CD14-positive monocyte (primary cell): ENCODE measurements at regions not wholly inside any gene's neighbourhood (a gene's known extent, or its start where the extent isn't known, plus 50 kb on each side); places are given as distances from the start of the nearest gene placed in this dataset.
"Not testable (repeated sequence)": the region's sequence is repeated elsewhere in the genome, so short reads cannot be mapped to it uniquely, and the experiment has no call there.

Source experiments
- DNase-seq, 3 donors: peaks; one replicate each; pipeline ENCODE4 v3.0.0-alpha.2; 2011 to 2022
- H2AFZ ChIP-seq: 2 replicates; pipeline ENCODE4 v1.6.0; 2012; ENCODE audit warnings: mild to moderate bottlenecking, low read depth, low read length, inconsistent platforms; ENCODE audit not compliant: insufficient read depth, poor library complexity, severe bottlenecking
- H3K27ac ChIP-seq, 2 donors: 1 replicate in 1 of 2; 2 replicates in 1 of 2; pipeline ENCODE4 v1.5.1; 2012 to 2013; ENCODE audit warnings: low read length in 2 of 2, control low read depth in 1 of 2, inconsistent platforms in 1 of 2, low read depth in 1 of 2, mild to moderate bottlenecking in 1 of 2
- H3K27me3 ChIP-seq, 2 donors: one replicate each; pipeline versions ENCODE4 v1.6.0 to v1.6.1; 2011 to 2013; ENCODE audit warnings: low read length in 2 of 2; ENCODE audit not compliant: control insufficient read depth in 2 of 2, insufficient read depth in 2 of 2
- H3K36me3 ChIP-seq, 2 donors: replicated peaks in 1 of 2; 1 replicate in 1 of 2; 2 replicates in 1 of 2; pipeline versions ENCODE4 v1.5.1 to v1.6.1; 2012 to 2013; ENCODE audit warnings: low read length in 2 of 2, control low read depth in 1 of 2, inconsistent platforms in 1 of 2, mild to moderate bottlenecking in 1 of 2; ENCODE audit not compliant: insufficient read depth in 2 of 2, control insufficient read depth in 1 of 2
- H3K4me1 ChIP-seq, 2 donors: 1 replicate in 1 of 2; 2 replicates in 1 of 2; pipeline versions ENCODE4 v1.5.1 to v1.6.1; 2012 to 2013; ENCODE audit warnings: low read length in 2 of 2, control low read depth in 1 of 2, inconsistent platforms in 1 of 2, mild to moderate bottlenecking in 1 of 2, moderate library complexity in 1 of 2; ENCODE audit not compliant: insufficient read depth in 2 of 2, control insufficient read depth in 1 of 2
- H3K4me2 ChIP-seq: replicated peaks from 2 replicates; pipeline ENCODE3; 2012; ENCODE audit warnings: low read length, moderate library complexity, mild to moderate bottlenecking; ENCODE audit not compliant: poor library complexity, severe bottlenecking; ENCODE audit errors: extremely low read depth
- H3K4me3 ChIP-seq, 3 experiments: fragments of 200-600 bp in 1 of 3; sonication (generic) in 1 of 3; replicated peaks in 1 of 3; 1 replicate in 2 of 3; 2 replicates in 1 of 3; pipeline ENCODE4 v1.5.1; 2011 to 2013; ENCODE audit warnings: low read length in 3 of 3, mild to moderate bottlenecking in 3 of 3, control low read depth in 2 of 3, low read depth in 2 of 3, inconsistent platforms in 1 of 3, moderate library complexity in 1 of 3
- H3K79me2 ChIP-seq: 2 replicates; pipeline ENCODE4 v1.6.0; 2012; ENCODE audit warnings: mild to moderate bottlenecking, control low read depth, inconsistent platforms, low read length, moderate library complexity; ENCODE audit not compliant: insufficient read depth
- H3K9ac ChIP-seq: 2 replicates; pipeline ENCODE4 v1.6.0; 2017; ENCODE audit warnings: low read length, mild to moderate bottlenecking; ENCODE audit not compliant: insufficient read depth, poor library complexity, severe bottlenecking
- H3K9me3 ChIP-seq, 2 donors: replicated peaks in 1 of 2; 1 replicate in 1 of 2; 2 replicates in 1 of 2; pipeline versions ENCODE4 v1.5.1 to v1.6.1; 2012 to 2013; ENCODE audit warnings: low read length in 2 of 2, control low read depth in 1 of 2; ENCODE audit not compliant: control insufficient read depth in 1 of 2, insufficient read depth in 1 of 2
- H4K20me1 ChIP-seq: 2 replicates; pipeline ENCODE4 v1.6.0; 2012; ENCODE audit warnings: mild to moderate bottlenecking, low read length, control low read depth, moderate library complexity; ENCODE audit not compliant: insufficient read depth
- H3K27ac Mint-ChIP-seq, 7 donors: one replicate each; pipeline ENCODE4 v1.8.0; 2020; ENCODE audit warnings: mild to moderate bottlenecking in 7 of 7, mixed read lengths in 7 of 7, moderate library complexity in 6 of 7, inconsistent platforms in 2 of 7
- H3K27me3 Mint-ChIP-seq, 3 donors: one replicate each; pipeline ENCODE4 v1.8.0; 2021 to 2022; ENCODE audit warnings: low read depth in 3 of 3, mild to moderate bottlenecking in 3 of 3, mixed read lengths in 3 of 3, moderate library complexity in 3 of 3, inconsistent platforms in 1 of 3
- H3K36me3 Mint-ChIP-seq, 2 donors: one replicate each; pipeline ENCODE4 v1.8.0; 2020; ENCODE audit warnings: mixed read lengths in 2 of 2, inconsistent platforms in 1 of 2, mild to moderate bottlenecking in 1 of 2
- H3K4me1 Mint-ChIP-seq: one replicate; pipeline ENCODE4 v1.8.0; 2020; ENCODE audit warnings: mild to moderate bottlenecking, mixed read lengths
- H3K4me3 Mint-ChIP-seq, 2 donors: one replicate each; pipeline ENCODE4 v1.8.0; 2020; ENCODE audit warnings: mild to moderate bottlenecking in 2 of 2, mixed read lengths in 2 of 2, moderate library complexity in 1 of 2
- H3K9me3 Mint-ChIP-seq, 7 donors: one replicate each; pipeline ENCODE4 v1.8.0; 2020 to 2022; ENCODE audit warnings: mixed read lengths in 7 of 7, mild to moderate bottlenecking in 6 of 7, moderate library complexity in 6 of 7, inconsistent platforms in 2 of 7
- WGBS: methylation state at CpG from one replicate; pipeline ENCODE4 v1.1.5; 2013; ENCODE audit warnings: missing lambda C conversion rate; ENCODE audit not compliant: insufficient coverage; 5-methylcytosine and 5-hydroxymethylcytosine counted together
- intact Hi-C, 2 donors: fragments of 100-400 bp; cut with micrococcal nuclease; formaldehyde crosslinking; loops; one replicate each; pipeline versions ENCODE4 v1.15.0 to v1.15.1; 2023

DNA sequence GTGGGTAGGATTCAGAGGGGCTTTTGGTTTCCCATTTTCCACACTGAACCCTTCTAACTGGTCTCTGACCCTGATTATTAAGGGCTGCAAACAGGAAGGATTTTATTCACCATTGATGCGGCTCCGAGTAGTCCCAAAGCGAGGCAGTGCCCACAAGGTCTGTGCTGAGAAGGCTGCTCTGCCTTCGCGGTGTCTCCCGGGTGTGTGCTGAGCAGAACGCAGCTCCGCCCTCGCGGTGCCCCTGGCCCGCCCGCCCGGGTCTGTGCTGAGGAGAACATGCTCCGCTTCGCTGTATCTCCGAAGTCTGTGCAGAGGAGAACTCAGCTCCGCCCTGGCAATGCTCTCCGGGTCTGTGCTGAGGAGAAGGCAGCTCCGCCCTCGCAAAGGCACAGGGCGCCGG is 530.7 kb downstream of the FOXD4L4 start:
- H3K4me3 Mint-ChIP-seq, intact Hi-C loops, H3K27ac Mint-ChIP-seq, H3K27ac ChIP-seq, H4K20me1 ChIP-seq, H3K36me3 ChIP-seq, H3K27me3 ChIP-seq, H3K36me3 Mint-ChIP-seq, H3K79me2 ChIP-seq, H2AFZ ChIP-seq, H3K4me1 Mint-ChIP-seq, DNase-seq, H3K4me3 ChIP-seq, H3K4me2 ChIP-seq, H3K9ac ChIP-seq, H3K4me1 ChIP-seq, H3K27me3 Mint-ChIP-seq: not testable (repeated sequence)
- peaks cover 11 to 26% (median 14%) of the 10 kb centered on the region in 7 donors for H3K9me3 Mint-ChIP-seq
- H3K9me3 ChIP-seq = peaks cover 0 to 32% of the 10 kb centered on the region in 2 donors
- WGBS = no CpG with 5 or more reads among the region's 22 CpGs

DNA sequence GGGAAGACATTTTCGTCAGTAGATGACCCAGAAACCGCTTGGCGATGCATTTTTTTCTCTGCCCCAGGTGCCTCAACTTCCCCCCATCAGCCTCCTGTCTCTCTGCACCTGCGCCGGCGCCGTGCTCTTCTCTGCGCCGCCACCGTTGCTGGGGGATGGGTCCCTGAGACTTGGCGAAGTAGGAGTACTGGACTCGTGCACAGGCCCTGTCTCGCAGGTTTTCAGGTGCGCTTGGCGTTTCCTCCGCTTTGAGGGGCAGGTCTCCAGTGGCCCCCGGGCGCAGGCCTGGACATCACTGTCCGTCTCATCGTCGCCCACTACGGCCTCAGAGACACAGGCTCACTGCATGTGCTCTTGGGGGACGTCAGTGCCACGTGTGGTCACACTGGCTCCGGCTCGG is 532.1 kb downstream of the FOXD4L4 start:
- H3K4me1 Mint-ChIP-seq, H3K4me1 ChIP-seq, H3K9ac ChIP-seq, H4K20me1 ChIP-seq, H2AFZ ChIP-seq, H3K27me3 Mint-ChIP-seq, H3K27me3 ChIP-seq, H3K27ac Mint-ChIP-seq, H3K4me3 ChIP-seq, DNase-seq, H3K36me3 ChIP-seq, H3K79me2 ChIP-seq, H3K36me3 Mint-ChIP-seq, H3K27ac ChIP-seq, intact Hi-C loops, H3K4me2 ChIP-seq: not testable (repeated sequence)
- H3K9me3 Mint-ChIP-seq = peaks cover 7 to 21% (median 8%) of the 10 kb centered on the region in 7 donors
- peak overlapping the region; percentile 35 to 58 for H3K4me3 Mint-ChIP-seq
- no CpG with 5 or more reads among the region's 26 CpGs for WGBS
- peaks cover 0 to 23% of the 10 kb centered on the region in 2 donors for H3K9me3 ChIP-seq

DNA sequence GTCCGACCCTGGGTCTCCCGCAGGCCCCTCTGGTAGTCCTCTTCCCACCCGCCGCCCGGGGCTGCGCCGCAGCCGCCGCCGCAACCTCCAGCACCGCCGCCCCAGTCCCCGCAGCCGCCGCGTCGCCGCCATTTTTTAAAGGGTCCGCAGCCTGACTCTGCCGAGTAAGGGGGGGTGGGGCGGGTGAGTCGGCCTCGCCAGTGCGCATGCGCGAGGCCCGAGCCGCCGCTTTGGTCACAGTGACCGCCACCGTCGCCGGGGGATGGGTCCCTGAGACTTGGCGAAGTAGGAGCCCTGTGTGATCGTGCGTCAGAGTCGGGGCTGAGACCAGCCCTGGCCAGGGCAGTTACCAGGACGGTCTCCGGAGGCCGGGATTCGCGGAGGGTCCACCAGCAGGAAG is 532.8 kb downstream of the FOXD4L4 start:
- H3K4me1 ChIP-seq, H3K4me2 ChIP-seq, DNase-seq, H3K4me1 Mint-ChIP-seq, intact Hi-C loops, H4K20me1 ChIP-seq, H2AFZ ChIP-seq, H3K27me3 ChIP-seq, H3K36me3 Mint-ChIP-seq, H3K36me3 ChIP-seq, H3K79me2 ChIP-seq, H3K27me3 Mint-ChIP-seq: not testable (repeated sequence)
- Mint-ChIP-seq H3K4me3 (peak overlapping the region; percentile 94 to 99), H3K27ac (peak overlapping the region; percentile 91 to 97 (median 96)), H3K9me3 (peaks cover 6 to 19% (median 7%) of the 10 kb centered on the region in 7 donors)
- H3K27ac ChIP-seq = peak overlapping the region; percentile 65 to 82
- peak overlapping the region; percentile 69 for H3K9ac ChIP-seq
- WGBS = 0% methylated on average over 10 of the region's 42 CpGs
- H3K9me3 ChIP-seq = peaks cover 0 to 16% of the 10 kb centered on the region in 2 donors
- peak overlapping the region; percentile 34 to 74 (median 54) for H3K4me3 ChIP-seq

DNA sequence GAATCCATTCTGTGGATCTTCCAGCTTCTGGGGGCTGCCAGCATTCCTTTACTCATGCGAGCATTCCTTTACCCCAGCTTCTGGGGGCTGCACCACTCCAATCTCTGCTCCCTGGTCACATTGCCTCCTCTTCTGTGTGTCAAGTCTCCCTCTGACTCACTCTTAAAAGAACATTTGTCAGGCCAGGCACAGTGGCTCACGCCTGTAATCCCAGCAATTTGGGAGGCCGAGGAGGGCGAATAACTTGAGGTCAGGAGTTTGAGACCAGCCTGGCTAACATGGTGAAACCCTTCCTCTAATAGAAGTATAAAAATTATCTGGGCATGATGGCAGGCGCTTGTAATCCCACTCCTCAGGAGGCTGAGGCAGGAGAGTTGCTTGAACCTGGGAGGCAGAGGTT is 541.9 kb downstream of the FOXD4L4 start:
- H3K79me2 ChIP-seq, intact Hi-C loops, H3K4me3 ChIP-seq, H3K27ac ChIP-seq, H3K4me2 ChIP-seq, H3K27me3 ChIP-seq, H3K4me1 Mint-ChIP-seq, H3K27ac Mint-ChIP-seq, H3K27me3 Mint-ChIP-seq, DNase-seq, H3K4me1 ChIP-seq, H3K36me3 Mint-ChIP-seq, H3K9me3 ChIP-seq, H3K4me3 Mint-ChIP-seq, H4K20me1 ChIP-seq, H3K9me3 Mint-ChIP-seq, H2AFZ ChIP-seq, H3K9ac ChIP-seq, H3K36me3 ChIP-seq: not testable (repeated sequence)
- no CpG with 5 or more reads among the region's 5 CpGs for WGBS
